Esophagus muscularis mucosa (tissue), 4 donors: ENCODE measurements at regions not wholly inside any gene's neighbourhood (a gene's known extent, or its start where the extent isn't known, plus 50 kb on each side); places are given as distances from the start of the nearest gene placed in this dataset.

Experiments used
- DNase-seq: peaks from one replicate; pipeline ENCODE4 v3.0.0-alpha.2; 2017; ENCODE audit errors: extremely low spot score
- H3K27ac ChIP-seq, 4 donors: fragments of 200-600 bp; sonication (generic); replicated peaks in 1 of 4; 1 replicate in 3 of 4; 2 replicates in 1 of 4; pipeline ENCODE4 v1.5.1; 2016 to 2019; ENCODE audit warnings: mild to moderate bottlenecking in 1 of 4
- H3K27me3 ChIP-seq, 4 donors: fragments of 200-600 bp; sonication (generic); one replicate each; pipeline versions ENCODE4 v1.5.1 to v1.6.0; 2016 to 2019
- H3K36me3 ChIP-seq, 4 donors: fragments of 200-600 bp; sonication (generic); one replicate each; pipeline ENCODE4 v1.5.1; 2016 to 2019
- H3K4me1 ChIP-seq, 4 donors: fragments of 200-600 bp; sonication (generic); one replicate each; pipeline ENCODE4 v1.5.1; 2016 to 2019
- H3K4me3 ChIP-seq, 4 donors: fragments of 200-600 bp; sonication (generic); 1 replicate in 2 of 4; 2 replicates in 2 of 4; pipeline ENCODE4 v1.5.1; 2016 to 2019; ENCODE audit warnings: mild to moderate bottlenecking in 4 of 4, moderate library complexity in 1 of 4
- H3K9me3 ChIP-seq, 4 donors: fragments of 200-600 bp; sonication (generic); 1 replicate in 3 of 4; 2 replicates in 1 of 4; pipeline ENCODE4 v1.5.1; 2016 to 2019
- EP300 ChIP-seq: sonication (generic); formaldehyde crosslinking; IDR thresholded peaks from one replicate; pipeline ENCODE4 v1.6.1; 2017; ENCODE audit warnings: antibody characterized with exemption
- POLR2A ChIP-seq: fragments of 450-650 bp; IDR thresholded peaks from one replicate; pipeline ENCODE4 v1.6.1; 2017; ENCODE audit warnings: antibody characterized with exemption, moderate library complexity, mild to moderate bottlenecking, low read depth
- POLR2AphosphoS5 ChIP-seq, 2 donors: sonication (generic); formaldehyde crosslinking; IDR thresholded peaks; one replicate each; pipeline ENCODE4 v1.6.1; 2017; ENCODE audit warnings: antibody characterized with exemption in 2 of 2
- WGBS: methylation state at CpG from one replicate; pipeline ENCODE4 v1.1.5; 2018; 5-methylcytosine and 5-hydroxymethylcytosine counted together
- intact Hi-C: fragments of 100-400 bp; cut with DNase I; formaldehyde crosslinking; loops from one replicate; pipeline ENCODE4 v1.15.1; 2023
- TF ChIP-seq, protein P1 (sequence below), 3 experiments: fragments of 200-600 bp in 2 of 3; fragments of 450-650 bp in 1 of 3; sonication (generic) in 2 of 3; IDR thresholded peaks; one replicate each; pipeline ENCODE4 v1.5.1; 2017 to 2019; ENCODE audit warnings: antibody characterized with exemption in 3 of 3, mild to moderate bottlenecking in 2 of 3, moderate library complexity in 1 of 3

DNA sequence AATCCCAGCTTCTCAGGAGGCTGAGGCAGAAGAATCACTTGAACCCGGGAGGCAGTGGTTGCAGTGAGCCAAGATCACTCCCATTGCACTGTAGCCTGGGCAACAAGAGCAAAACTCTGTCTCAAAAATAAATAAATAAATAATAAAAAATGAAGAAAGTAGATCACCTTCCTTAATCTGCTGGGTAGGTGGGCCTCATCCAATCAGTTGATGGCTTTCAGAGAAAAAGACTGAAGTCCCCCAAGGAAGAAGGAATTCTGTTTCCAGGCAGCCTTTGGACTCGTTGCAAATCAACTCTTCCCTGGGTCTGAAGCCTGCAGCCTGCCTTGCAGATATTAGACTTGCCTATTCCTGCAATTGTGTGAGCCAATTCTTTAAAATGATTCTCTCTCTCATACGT is 136.5 kb downstream of the TFCP2L1 start:
- intact Hi-C loops, result no loop called here
- Histone ChIP-seq H3K9me3 (no peaks in the 10 kb centered on the region), H3K4me3 (no peak overlapping the region), H3K36me3 (no peaks in the 10 kb centered on the region), H3K27ac (no peak overlapping the region), H3K4me1 (peaks cover 0 to 5% (median 0%) of the 10 kb centered on the region in 4 donors), H3K27me3 (no peaks in the 10 kb centered on the region)
- DNase-seq, result no peak
- WGBS, result 83% methylated on average over 3 of the region's 3 CpGs
- TF ChIP-seq POLR2A, result no peak
- TF ChIP-seq, protein P1, sequence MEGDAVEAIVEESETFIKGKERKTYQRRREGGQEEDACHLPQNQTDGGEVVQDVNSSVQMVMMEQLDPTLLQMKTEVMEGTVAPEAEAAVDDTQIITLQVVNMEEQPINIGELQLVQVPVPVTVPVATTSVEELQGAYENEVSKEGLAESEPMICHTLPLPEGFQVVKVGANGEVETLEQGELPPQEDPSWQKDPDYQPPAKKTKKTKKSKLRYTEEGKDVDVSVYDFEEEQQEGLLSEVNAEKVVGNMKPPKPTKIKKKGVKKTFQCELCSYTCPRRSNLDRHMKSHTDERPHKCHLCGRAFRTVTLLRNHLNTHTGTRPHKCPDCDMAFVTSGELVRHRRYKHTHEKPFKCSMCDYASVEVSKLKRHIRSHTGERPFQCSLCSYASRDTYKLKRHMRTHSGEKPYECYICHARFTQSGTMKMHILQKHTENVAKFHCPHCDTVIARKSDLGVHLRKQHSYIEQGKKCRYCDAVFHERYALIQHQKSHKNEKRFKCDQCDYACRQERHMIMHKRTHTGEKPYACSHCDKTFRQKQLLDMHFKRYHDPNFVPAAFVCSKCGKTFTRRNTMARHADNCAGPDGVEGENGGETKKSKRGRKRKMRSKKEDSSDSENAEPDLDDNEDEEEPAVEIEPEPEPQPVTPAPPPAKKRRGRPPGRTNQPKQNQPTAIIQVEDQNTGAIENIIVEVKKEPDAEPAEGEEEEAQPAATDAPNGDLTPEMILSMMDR (IDR thresholded peaks at IDR 0.05), result no peak
- no peak for TF ChIP-seq EP300
- no peak for TF ChIP-seq POLR2AphosphoS5 (IDR thresholded peaks at IDR 0.05)

DNA sequence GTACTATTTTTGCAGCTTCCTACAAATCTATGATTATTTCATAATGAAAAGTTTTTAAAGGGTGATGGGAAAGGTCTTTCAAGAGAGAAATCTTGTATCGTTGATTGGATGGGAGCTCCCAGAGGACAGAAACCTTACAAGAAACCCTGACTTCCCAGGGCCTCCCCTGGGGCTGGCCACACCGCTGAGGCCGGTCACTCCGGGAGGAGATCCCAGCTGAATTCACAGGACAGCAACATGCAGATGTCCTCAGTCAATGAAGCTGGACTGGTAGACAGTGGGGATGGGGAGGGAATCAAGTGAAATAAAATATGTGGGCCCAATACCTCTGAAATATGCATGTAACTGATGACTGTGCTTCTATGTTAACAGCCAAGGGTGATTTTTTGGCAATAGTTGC is 135.6 kb downstream of the TFCP2L1 start:
- Histone ChIP-seq H3K9me3 (no peaks in the 10 kb centered on the region), H3K4me3 (no peak overlapping the region), H3K4me1 (peaks cover 0 to 5% (median 0%) of the 10 kb centered on the region in 4 donors), H3K27ac (no peak overlapping the region), H3K27me3 (no peaks in the 10 kb centered on the region), H3K36me3 (no peaks in the 10 kb centered on the region)
- TF ChIP-seq POLR2A, result no peak
- no peak for TF ChIP-seq POLR2AphosphoS5 (IDR thresholded peaks at IDR 0.05)
- TF ChIP-seq, protein P1 (IDR thresholded peaks at IDR 0.05), result no peak
- TF ChIP-seq EP300, result no peak
- intact Hi-C loops, result no loop called here
- DNase-seq, result no peak
- WGBS, result 74% methylated on average over 4 of the region's 4 CpGs

DNA sequence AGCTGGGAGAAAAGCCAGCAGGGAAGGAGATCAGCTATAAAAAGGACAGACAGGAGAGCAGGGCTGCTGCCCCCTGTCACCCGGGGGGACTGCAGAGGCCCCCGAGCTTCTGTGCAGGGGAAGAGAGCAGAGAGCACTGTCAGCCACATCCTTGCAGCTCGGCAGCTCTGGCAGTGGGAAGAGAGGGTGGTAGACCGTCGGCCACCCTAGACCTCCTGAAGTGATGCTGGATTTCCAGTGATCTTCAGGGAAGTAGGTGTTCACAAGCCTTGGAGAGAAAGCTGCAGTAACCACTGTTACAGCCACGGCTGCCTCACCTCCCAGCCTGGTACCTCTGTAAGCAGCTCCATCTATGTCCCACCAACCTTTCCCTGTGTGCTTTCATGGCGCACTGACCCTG is 134.9 kb downstream of the TFCP2L1 start:
- WGBS, result 69% methylated on average over 7 of the region's 7 CpGs
- no peaks in the 10 kb centered on the region for H3K36me3 ChIP-seq
- H3K4me3 ChIP-seq, result no peak overlapping the region
- peaks cover 0 to 5% (median 0%) of the 10 kb centered on the region in 4 donors for H3K4me1 ChIP-seq
- H3K9me3 ChIP-seq, result no peaks in the 10 kb centered on the region
- no peak overlapping the region for H3K27ac ChIP-seq
- no peak for TF ChIP-seq EP300
- no peak for TF ChIP-seq POLR2AphosphoS5 (IDR thresholded peaks at IDR 0.05)
- TF ChIP-seq, protein P1 (IDR thresholded peaks at IDR 0.05), result no peak
- no peak for TF ChIP-seq POLR2A
- no peak for DNase-seq
- intact Hi-C loops, result no loop called here
- no peaks in the 10 kb centered on the region for H3K27me3 ChIP-seq

DNA sequence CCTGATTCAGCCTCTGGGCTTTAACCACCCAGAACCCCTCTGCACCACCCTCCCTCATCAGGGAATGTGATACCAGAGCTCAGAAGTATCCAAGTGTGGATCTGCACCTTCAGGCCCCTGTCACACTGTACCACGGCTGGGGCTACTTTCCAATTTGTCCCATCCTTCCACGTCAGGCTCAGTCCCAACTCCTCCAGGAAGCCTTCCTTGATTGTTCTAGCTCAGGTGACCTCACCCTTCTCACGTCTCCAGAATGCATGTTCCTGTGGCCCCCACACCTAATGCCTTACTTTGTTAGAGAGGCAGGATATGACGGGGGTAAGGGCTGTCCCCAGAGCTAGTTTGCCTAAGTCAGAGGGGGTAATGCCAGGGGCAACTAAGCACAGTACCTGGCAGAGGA is 134.3 kb downstream of the TFCP2L1 start:
- intact Hi-C loops, result no loop called here
- DNase-seq, result no peak
- 87% methylated on average over 4 of the region's 4 CpGs for WGBS

More for the DNA sequence above, 134.3 kb downstream of the TFCP2L1 start:
- H3K36me3 ChIP-seq, result no peaks in the 10 kb centered on the region
- H3K4me1 ChIP-seq, result peaks cover 0 to 5% (median 0%) of the 10 kb centered on the region in 4 donors
- no peak overlapping the region for H3K4me3 ChIP-seq
- H3K27ac ChIP-seq, result no peak overlapping the region
- no peaks in the 10 kb centered on the region for H3K27me3 ChIP-seq
- H3K9me3 ChIP-seq, result no peaks in the 10 kb centered on the region
- TF ChIP-seq, protein P1 (IDR thresholded peaks at IDR 0.05), result no peak
- TF ChIP-seq POLR2AphosphoS5 (IDR thresholded peaks at IDR 0.05) (no peak), EP300 (no peak), POLR2A (no peak)
